HEK293 (cell line): ENCODE measurements at regions not wholly inside any gene's neighbourhood (a gene's known extent, or its start where the extent isn't known, plus 50 kb on each side); places are given as distances from the start of the nearest gene placed in this dataset.

ENCODE experiments used
- KLF16 ChIP-seq: fragments of 450-650 bp; formaldehyde crosslinking; IDR thresholded peaks from 2 replicates; pipeline ENCODE4 v1.5.1; 2017; ENCODE audit warnings: missing biosample characterization, missing genetic modification characterization
- KLF9 ChIP-seq: fragments of 450-650 bp; formaldehyde crosslinking; IDR thresholded peaks from 2 replicates; pipeline ENCODE4 v1.5.1; 2016; ENCODE audit warnings: missing biosample characterization, missing genetic modification characterization, low read depth
- PRDM1 ChIP-seq: fragments of 450-650 bp; formaldehyde crosslinking; IDR thresholded peaks from 2 replicates; pipeline ENCODE4; 2016; ENCODE audit warnings: missing biosample characterization, missing genetic modification characterization
- TCF7L2 ChIP-seq: IDR thresholded peaks from 2 replicates; pipeline ENCODE4 v1.6.1; 2011; ENCODE audit warnings: low read depth, mild to moderate bottlenecking, inconsistent platforms, low read length, moderate library complexity, borderline replicate concordance
- ZNF157 ChIP-seq: fragments of 450-650 bp; formaldehyde crosslinking; IDR thresholded peaks from 2 replicates; pipeline ENCODE4 v1.5.1; 2016; ENCODE audit warnings: missing biosample characterization, missing genetic modification characterization
- ZNF677 ChIP-seq: fragments of 450-650 bp; IDR thresholded peaks from 2 replicates; pipeline ENCODE4 v1.5.0; 2018; ENCODE audit warnings: missing biosample characterization, mild to moderate bottlenecking, missing genetic modification characterization, moderate library complexity
- ZNF830 ChIP-seq: fragments of 450-650 bp; IDR thresholded peaks from 2 replicates; pipeline ENCODE4 v1.5.0; 2018; ENCODE audit warnings: missing biosample characterization, missing genetic modification characterization, low read depth, mild to moderate bottlenecking, moderate library complexity
- TF ChIP-seq, protein P1 (sequence below): fragments of 450-650 bp; formaldehyde crosslinking; IDR thresholded peaks from 2 replicates; pipeline ENCODE4 v1.5.1; 2016; ENCODE audit warnings: missing biosample characterization, missing genetic modification characterization
- TF ChIP-seq, protein P2 (sequence below): fragments of 450-650 bp; formaldehyde crosslinking; IDR thresholded peaks from 2 replicates; pipeline ENCODE4 v1.5.1; 2016; ENCODE audit warnings: missing biosample characterization, missing genetic modification characterization

DNA sequence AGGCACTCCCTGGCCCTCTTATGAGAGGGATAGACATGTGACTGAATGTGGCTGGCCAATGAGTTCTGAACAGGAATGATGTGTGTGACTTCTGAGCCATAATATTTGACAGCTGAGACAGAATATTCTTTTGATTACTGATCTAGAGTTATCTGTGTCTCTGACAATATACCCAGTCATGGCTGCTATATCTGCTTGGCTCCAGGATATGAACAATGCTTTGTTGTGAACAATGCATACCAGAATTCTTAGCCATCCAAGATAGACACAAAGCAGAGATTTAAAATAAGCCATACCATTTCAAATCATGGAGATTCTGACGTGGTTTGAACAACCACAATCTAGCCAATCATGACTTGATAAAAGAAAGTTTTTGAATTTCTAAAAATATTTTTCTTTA is 840.3 kb upstream of the SEMA6A start:
- TF ChIP-seq TCF7L2 (no peak), ZNF830 (no peak), KLF9 (tag by site-specific recombination) (no peak), ZNF677 (tag by site-specific recombination) (no peak), PRDM1 (tag by site-specific recombination) (no peak), KLF16 (no peak), ZNF157 (no peak)
- TF ChIP-seq, protein P1, sequence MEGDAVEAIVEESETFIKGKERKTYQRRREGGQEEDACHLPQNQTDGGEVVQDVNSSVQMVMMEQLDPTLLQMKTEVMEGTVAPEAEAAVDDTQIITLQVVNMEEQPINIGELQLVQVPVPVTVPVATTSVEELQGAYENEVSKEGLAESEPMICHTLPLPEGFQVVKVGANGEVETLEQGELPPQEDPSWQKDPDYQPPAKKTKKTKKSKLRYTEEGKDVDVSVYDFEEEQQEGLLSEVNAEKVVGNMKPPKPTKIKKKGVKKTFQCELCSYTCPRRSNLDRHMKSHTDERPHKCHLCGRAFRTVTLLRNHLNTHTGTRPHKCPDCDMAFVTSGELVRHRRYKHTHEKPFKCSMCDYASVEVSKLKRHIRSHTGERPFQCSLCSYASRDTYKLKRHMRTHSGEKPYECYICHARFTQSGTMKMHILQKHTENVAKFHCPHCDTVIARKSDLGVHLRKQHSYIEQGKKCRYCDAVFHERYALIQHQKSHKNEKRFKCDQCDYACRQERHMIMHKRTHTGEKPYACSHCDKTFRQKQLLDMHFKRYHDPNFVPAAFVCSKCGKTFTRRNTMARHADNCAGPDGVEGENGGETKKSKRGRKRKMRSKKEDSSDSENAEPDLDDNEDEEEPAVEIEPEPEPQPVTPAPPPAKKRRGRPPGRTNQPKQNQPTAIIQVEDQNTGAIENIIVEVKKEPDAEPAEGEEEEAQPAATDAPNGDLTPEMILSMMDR, result no peak
- TF ChIP-seq, protein P2, sequence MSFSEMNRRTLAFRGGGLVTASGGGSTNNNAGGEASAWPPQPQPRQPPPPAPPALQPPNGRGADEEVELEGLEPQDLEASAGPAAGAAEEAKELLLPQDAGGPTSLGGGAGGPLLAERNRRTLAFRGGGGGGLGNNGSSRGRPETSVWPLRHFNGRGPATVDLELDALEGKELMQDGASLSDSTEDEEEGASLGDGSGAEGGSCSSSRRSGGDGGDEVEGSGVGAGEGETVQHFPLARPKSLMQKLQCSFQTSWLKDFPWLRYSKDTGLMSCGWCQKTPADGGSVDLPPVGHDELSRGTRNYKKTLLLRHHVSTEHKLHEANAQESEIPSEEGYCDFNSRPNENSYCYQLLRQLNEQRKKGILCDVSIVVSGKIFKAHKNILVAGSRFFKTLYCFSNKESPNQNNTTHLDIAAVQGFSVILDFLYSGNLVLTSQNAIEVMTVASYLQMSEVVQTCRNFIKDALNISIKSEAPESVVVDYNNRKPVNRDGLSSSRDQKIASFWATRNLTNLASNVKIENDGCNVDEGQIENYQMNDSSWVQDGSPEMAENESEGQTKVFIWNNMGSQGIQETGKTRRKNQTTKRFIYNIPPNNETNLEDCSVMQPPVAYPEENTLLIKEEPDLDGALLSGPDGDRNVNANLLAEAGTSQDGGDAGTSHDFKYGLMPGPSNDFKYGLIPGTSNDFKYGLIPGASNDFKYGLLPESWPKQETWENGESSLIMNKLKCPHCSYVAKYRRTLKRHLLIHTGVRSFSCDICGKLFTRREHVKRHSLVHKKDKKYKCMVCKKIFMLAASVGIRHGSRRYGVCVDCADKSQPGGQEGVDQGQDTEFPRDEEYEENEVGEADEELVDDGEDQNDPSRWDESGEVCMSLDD (tag by site-specific recombination), result no peak
